Amygdala (tissue), 56 donors: ENCODE measurements at regions not wholly inside any gene's neighbourhood (a gene's known extent, or its start where the extent isn't known, plus 50 kb on each side); places are given as distances from the start of the nearest gene placed in this dataset.

ENCODE experiments used
- DNase-seq, 56 donors: peaks; one replicate each; lab custom pipeline; 2025; lab: John Stamatoyannopoulos, UW

- DNase-seq = no peak
Observed at GRCh38 chr5:175246889-175247520, 197.0 kb downstream of the DRD1 start.

GRCh38 chr5:175246242-175246888, 197.6 kb downstream of the DRD1 start:
- peak in 4 of 56 donors; percentile 10 to 35 (median 14) for DNase-seq

- DNase-seq = no peak
Observed at GRCh38 chr5:175243441-175243840, 200.5 kb downstream of the DRD1 start.

- DNase-seq = no peak
Observed at GRCh38 chr5:175242207-175242606, 201.8 kb downstream of the DRD1 start.

GRCh38 chr5:175238326-175238725, 205.7 kb downstream of the DRD1 start:
- DNase-seq = no peak

- no peak for DNase-seq
Observed at GRCh38 chr5:175236176-175236575, 207.8 kb downstream of the DRD1 start.

- peak in 2 of 56 donors; percentile 5 to 10 for DNase-seq
Observed at GRCh38 chr5:175235251-175235960, 208.6 kb downstream of the DRD1 start.

GRCh38 chr5:175230299-175230698, 213.7 kb downstream of the DRD1 start:
- no peak for DNase-seq

- DNase-seq = no peak
Observed at GRCh38 chr5:175226506-175226905, 217.5 kb downstream of the DRD1 start.

- no peak for DNase-seq
Observed at GRCh38 chr5:175223291-175223690, 220.7 kb downstream of the DRD1 start.

GRCh38 chr5:175222621-175223020, 221.4 kb downstream of the DRD1 start:
- DNase-seq = no peak

GRCh38 chr5:175220549-175220948, 223.4 kb downstream of the DRD1 start:
- DNase-seq = no peak

- no peak for DNase-seq
Observed at GRCh38 chr5:175219366-175219765, 224.6 kb downstream of the DRD1 start.

- DNase-seq = no peak
Observed at GRCh38 chr5:175216991-175217390, 227.0 kb downstream of the DRD1 start.

- DNase-seq = no peak
Observed at GRCh38 chr5:175215906-175216305, 228.1 kb downstream of the DRD1 start.

- peak in 15 of 56 donors; percentile 2 to 57 (median 26) for DNase-seq
Observed at GRCh38 chr5:175214152-175214551, 229.8 kb downstream of the DRD1 start.

GRCh38 chr5:175211956-175212756, 231.8 kb downstream of the DRD1 start:
- peak in 1 of 56 donors; percentile 11 for DNase-seq

GRCh38 chr5:175207321-175208040, 236.5 kb downstream of the DRD1 start:
- DNase-seq = no peak

- no peak for DNase-seq
Observed at GRCh38 chr5:175206669-175207068, 237.3 kb downstream of the DRD1 start.

- DNase-seq = no peak
Observed at GRCh38 chr5:175202463-175203068, 241.4 kb downstream of the DRD1 start.
